Vagina (tissue), 2 donors: ENCODE measurements at regions not wholly inside any gene's neighbourhood (a gene's known extent, or its start where the extent isn't known, plus 50 kb on each side); places are given as distances from the start of the nearest gene placed in this dataset.

Experiments used
- POLR2A ChIP-seq, 2 donors: fragments of 450-650 bp; IDR thresholded peaks; one replicate each; pipeline ENCODE4 v1.6.1; 2017; ENCODE audit warnings: antibody characterized with exemption in 2 of 2, mild to moderate bottlenecking in 2 of 2, moderate library complexity in 2 of 2
- TF ChIP-seq, protein P1 (sequence below), 3 experiments: fragments of 450-650 bp in 2 of 3; fragments of 200-600 bp in 1 of 3; sonication (generic) in 1 of 3; IDR thresholded peaks; one replicate each; pipeline ENCODE4 v1.5.1; 2017 to 2019; ENCODE audit warnings: antibody characterized with exemption in 3 of 3, mild to moderate bottlenecking in 2 of 3, moderate library complexity in 2 of 3

DNA sequence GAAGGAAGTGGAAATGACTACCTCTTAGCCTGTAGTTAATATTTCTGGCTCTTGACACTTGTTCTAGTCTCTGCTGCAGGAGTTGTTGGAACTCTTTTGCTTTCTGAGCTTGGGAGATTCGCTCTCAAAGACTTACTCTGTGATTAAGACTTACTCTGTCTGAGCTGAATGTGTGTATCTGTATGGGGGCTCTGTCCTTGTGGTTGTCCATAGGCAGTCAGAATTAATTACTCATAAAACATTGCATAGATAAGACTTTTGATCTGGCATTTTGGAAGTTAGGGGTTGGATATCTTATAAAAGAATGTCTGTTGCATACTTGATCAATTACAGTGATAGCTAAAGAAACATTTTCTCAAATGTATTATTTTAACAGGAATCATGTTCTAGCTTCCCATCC lies 199.2 kb upstream of the KIAA1217 start:
- no peak for TF ChIP-seq POLR2A (IDR thresholded peaks at IDR 0.05)
- TF ChIP-seq, protein P1, sequence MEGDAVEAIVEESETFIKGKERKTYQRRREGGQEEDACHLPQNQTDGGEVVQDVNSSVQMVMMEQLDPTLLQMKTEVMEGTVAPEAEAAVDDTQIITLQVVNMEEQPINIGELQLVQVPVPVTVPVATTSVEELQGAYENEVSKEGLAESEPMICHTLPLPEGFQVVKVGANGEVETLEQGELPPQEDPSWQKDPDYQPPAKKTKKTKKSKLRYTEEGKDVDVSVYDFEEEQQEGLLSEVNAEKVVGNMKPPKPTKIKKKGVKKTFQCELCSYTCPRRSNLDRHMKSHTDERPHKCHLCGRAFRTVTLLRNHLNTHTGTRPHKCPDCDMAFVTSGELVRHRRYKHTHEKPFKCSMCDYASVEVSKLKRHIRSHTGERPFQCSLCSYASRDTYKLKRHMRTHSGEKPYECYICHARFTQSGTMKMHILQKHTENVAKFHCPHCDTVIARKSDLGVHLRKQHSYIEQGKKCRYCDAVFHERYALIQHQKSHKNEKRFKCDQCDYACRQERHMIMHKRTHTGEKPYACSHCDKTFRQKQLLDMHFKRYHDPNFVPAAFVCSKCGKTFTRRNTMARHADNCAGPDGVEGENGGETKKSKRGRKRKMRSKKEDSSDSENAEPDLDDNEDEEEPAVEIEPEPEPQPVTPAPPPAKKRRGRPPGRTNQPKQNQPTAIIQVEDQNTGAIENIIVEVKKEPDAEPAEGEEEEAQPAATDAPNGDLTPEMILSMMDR (IDR thresholded peaks at IDR 0.05): no peak
